ENCODE measurements at regions not wholly inside any gene's neighbourhood (a gene's known extent, or its start where the extent isn't known, plus 50 kb on each side); places are given as distances from the start of the nearest gene placed in this dataset.
"Not testable (repeated sequence)": the region's sequence is repeated elsewhere in the genome, so short reads cannot be mapped to it uniquely, and the experiment has no call there.

- H3K36me3 Mint-ChIP-seq (ENCODE audit: low read depth): peaks cover 5% of the 10 kb centered on the region
- H3K27ac Mint-ChIP-seq: no peak overlapping the region
- H3K27me3 Mint-ChIP-seq: no peaks in the 10 kb centered on the region
- TF ChIP-seq CTCF (IDR thresholded peaks at IDR 0.05): no peak
- no peaks in the 10 kb centered on the region for H3K9me3 Mint-ChIP-seq
- ChIA-PET CTCF (interaction anchor here (1.0 kb wide), 1 partner anchor 11 kb away, joined by 4 read pairs; no protein-coding TSS in a partner anchor), POLR2A (no interaction called here)
- intact Hi-C loops (cut with micrococcal nuclease): no loop called here
- no peaks in the 10 kb centered on the region for H3K4me1 Mint-ChIP-seq
- DNase-seq (no peak), ATAC-seq (ENCODE audit: low read depth) (no peak)
- no peak overlapping the region for H3K4me3 Mint-ChIP-seq
Observed at GRCh38 chr13:21308906-21309305, 132.4 kb downstream of the MRPL57 start.

- CTCF ChIA-PET: no interaction called here
- no peaks in the 10 kb centered on the region for H3K27me3 Mint-ChIP-seq
- H3K36me3 Mint-ChIP-seq (ENCODE audit: low read depth): no peaks in the 10 kb centered on the region
- no peaks in the 10 kb centered on the region for H3K9me3 Mint-ChIP-seq
- no peak for TF ChIP-seq CTCF (IDR thresholded peaks at IDR 0.05)
- intact Hi-C loops (cut with micrococcal nuclease): no loop called here
- H3K4me1 Mint-ChIP-seq: no peaks in the 10 kb centered on the region
- no peak overlapping the region for H3K27ac Mint-ChIP-seq
- ATAC-seq (ENCODE audit: low read depth): no peak
- DNase-seq: no peak
- POLR2A ChIA-PET: no interaction called here
- H3K4me3 Mint-ChIP-seq: no peak overlapping the region
Observed at GRCh38 chr13:21309542-21310172, 133.2 kb downstream of the MRPL57 start.

- CTCF ChIA-PET: no interaction called here
- no peaks in the 10 kb centered on the region for H3K9me3 Mint-ChIP-seq
- intact Hi-C loops (cut with micrococcal nuclease): no loop called here
- H3K4me1 Mint-ChIP-seq: no peaks in the 10 kb centered on the region
- no peaks in the 10 kb centered on the region for H3K27me3 Mint-ChIP-seq
- no peak for TF ChIP-seq CTCF (IDR thresholded peaks at IDR 0.05)
- no peak for ATAC-seq (ENCODE audit: low read depth)
- no peak overlapping the region for H3K27ac Mint-ChIP-seq
- DNase-seq: no peak
- no peak overlapping the region for H3K4me3 Mint-ChIP-seq
- POLR2A ChIA-PET: no interaction called here
- H3K36me3 Mint-ChIP-seq (ENCODE audit: low read depth): no peaks in the 10 kb centered on the region
Observed at GRCh38 chr13:21310220-21310619, 133.8 kb downstream of the MRPL57 start.

GRCh38 chr13:21314976-21315375, 138.5 kb downstream of the MRPL57 start:
- H3K9me3 Mint-ChIP-seq; POLR2A ChIA-PET; CTCF ChIA-PET; intact Hi-C loops (cut with micrococcal nuclease); H3K4me1 Mint-ChIP-seq; H3K4me3 Mint-ChIP-seq; DNase-seq; ATAC-seq (ENCODE audit: low read depth); H3K36me3 Mint-ChIP-seq (ENCODE audit: low read depth); H3K27ac Mint-ChIP-seq; H3K27me3 Mint-ChIP-seq: not testable (repeated sequence)

GRCh38 chr13:21316376-21316775, 139.9 kb downstream of the MRPL57 start:
- no peak overlapping the region for H3K27ac Mint-ChIP-seq
- no peaks in the 10 kb centered on the region for H3K9me3 Mint-ChIP-seq
- intact Hi-C loops (cut with micrococcal nuclease): no loop called here
- ChIA-PET CTCF (no interaction called here), POLR2A (interaction anchor here (0.7 kb wide), 1 partner anchor 15 kb away, joined by 9 read pairs; no protein-coding TSS in a partner anchor)
- H3K36me3 Mint-ChIP-seq (ENCODE audit: low read depth): no peaks in the 10 kb centered on the region
- TF ChIP-seq CTCF (IDR thresholded peaks at IDR 0.05): no peak
- ATAC-seq (ENCODE audit: low read depth) (no peak), DNase-seq (no peak)
- no peak overlapping the region for H3K4me3 Mint-ChIP-seq
- H3K27me3 Mint-ChIP-seq: no peaks in the 10 kb centered on the region
- H3K4me1 Mint-ChIP-seq: no peaks in the 10 kb centered on the region

All from activated B cell treated with CpG ODN at 0.5 μM for 24 hours (primary cell).